ENCODE measurements at regions not wholly inside any gene's neighbourhood (a gene's known extent, or its start where the extent isn't known, plus 50 kb on each side); places are given as distances from the start of the nearest gene placed in this dataset.

DNA sequence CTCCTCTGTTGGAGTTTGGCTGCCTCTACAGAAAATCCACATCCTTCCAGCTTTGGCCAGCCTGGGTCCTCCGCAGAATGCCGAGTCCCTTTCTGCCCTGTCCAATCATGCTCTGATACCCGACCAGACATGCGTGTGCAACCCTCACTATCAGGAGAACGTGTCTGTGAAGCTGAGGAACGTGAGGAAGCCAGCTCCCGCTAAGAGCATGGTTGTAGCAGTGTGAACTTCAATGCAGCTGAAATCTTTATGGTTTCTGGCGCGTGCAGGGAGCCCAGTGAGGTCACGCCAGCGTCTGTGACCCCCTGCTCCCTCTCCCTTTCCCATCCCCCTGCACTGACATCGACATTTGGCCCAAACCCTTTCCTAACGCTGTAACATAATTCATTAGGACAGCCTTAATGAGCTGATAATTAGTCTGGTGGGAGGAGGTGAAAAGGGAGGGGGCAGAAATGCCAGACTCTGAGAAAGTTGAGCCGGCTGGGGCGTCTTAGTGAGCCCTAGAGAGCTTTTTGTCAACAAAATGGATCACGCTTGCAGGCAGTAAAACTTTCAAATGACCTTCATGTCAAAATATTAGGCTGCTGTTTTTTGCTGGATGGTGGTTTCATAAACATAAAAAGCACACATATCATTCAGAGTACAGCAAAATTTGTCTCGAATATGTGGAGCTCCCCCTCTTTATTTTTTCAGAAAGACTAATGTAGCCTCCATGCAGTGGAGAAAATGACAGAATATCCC, 423.3 kb downstream of the QKI start:
- H3K9me3 ChIP-seq: no peaks in the 10 kb centered on the region
- H3K27me3 ChIP-seq: no peaks in the 10 kb centered on the region
- TF ChIP-seq, protein P1, sequence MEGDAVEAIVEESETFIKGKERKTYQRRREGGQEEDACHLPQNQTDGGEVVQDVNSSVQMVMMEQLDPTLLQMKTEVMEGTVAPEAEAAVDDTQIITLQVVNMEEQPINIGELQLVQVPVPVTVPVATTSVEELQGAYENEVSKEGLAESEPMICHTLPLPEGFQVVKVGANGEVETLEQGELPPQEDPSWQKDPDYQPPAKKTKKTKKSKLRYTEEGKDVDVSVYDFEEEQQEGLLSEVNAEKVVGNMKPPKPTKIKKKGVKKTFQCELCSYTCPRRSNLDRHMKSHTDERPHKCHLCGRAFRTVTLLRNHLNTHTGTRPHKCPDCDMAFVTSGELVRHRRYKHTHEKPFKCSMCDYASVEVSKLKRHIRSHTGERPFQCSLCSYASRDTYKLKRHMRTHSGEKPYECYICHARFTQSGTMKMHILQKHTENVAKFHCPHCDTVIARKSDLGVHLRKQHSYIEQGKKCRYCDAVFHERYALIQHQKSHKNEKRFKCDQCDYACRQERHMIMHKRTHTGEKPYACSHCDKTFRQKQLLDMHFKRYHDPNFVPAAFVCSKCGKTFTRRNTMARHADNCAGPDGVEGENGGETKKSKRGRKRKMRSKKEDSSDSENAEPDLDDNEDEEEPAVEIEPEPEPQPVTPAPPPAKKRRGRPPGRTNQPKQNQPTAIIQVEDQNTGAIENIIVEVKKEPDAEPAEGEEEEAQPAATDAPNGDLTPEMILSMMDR (IDR thresholded peaks at IDR 0.05 in 4 of 5, conservative IDR thresholded peaks at IDR 0.05 in 1 of 5): no peak
- no peak for TF ChIP-seq POLR2A (IDR thresholded peaks at IDR 0.05)
- H3K27ac ChIP-seq: peak overlapping the region in 2 of 4 donors; percentile 39 to 40
- intact Hi-C loops (cut with DNase I; ENCODE audit: low total_unique reads): no loop called here
- DNase-seq: no peak
- in situ Hi-C loops (cut with MboI; ENCODE audit: low sequenced_read_pairs in 4 of 4): no loop called here
- peak; percentile 60 to 78 for ATAC-seq
- peaks cover 13% of the 10 kb centered on the region in 2 donors for H3K4me1 ChIP-seq
- H3K36me3 ChIP-seq: no peaks in the 10 kb centered on the region
- peak overlapping the region; percentile 32 to 43 (median 38) for H3K4me3 ChIP-seq

DNA sequence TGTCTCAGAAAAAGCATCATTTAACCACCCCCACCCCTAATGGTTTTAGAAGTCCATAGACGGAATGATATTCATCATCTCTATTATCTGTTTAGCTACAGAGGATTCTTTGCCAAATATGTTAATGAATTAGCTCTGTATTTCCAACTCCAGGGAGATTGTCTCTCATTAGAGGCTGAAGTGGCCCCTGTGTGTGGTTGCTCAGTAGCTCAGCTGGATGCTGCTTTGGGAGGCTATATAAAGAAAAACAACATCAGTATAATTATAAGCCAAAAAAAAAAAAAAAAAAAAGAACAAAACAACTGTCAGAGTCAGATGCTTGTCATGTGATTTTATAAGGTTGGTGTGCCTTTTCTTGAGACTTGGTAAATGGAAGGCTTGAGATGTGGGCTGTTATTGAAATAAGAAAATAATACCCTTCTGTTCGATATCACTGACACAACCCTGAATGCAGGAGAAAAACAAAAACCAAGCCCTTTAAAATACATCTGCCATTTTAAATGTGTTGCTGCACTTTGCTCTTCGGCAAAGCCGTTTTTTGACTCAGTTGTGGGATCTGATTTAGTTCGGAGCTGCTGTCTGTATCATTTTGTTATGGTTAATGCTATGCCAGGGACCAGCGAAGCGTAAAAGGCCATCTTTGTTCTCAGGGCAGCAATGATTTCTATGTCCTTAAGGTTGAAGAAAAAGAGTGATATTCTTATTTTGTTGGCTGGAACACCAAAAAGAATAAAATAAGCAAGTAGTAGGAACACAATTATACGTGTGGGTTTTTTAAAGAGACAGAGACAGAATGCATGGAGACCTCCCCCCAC, 422.6 kb downstream of the QKI start:
- DNase-seq (no peak), ATAC-seq (peak in 1 of 2 donors; percentile 31)
- in situ Hi-C loops (cut with MboI; ENCODE audit: low sequenced_read_pairs in 4 of 4) (no loop called here), intact Hi-C loops (cut with DNase I; ENCODE audit: low total_unique reads) (no loop called here)
- no peak for TF ChIP-seq POLR2A (IDR thresholded peaks at IDR 0.05)
- TF ChIP-seq, protein P1 (IDR thresholded peaks at IDR 0.05 in 4 of 5, conservative IDR thresholded peaks at IDR 0.05 in 1 of 5): no peak
- Histone ChIP-seq H3K27ac (peak overlapping the region in 2 of 4 donors; percentile 39 to 40), H3K9me3 (no peaks in the 10 kb centered on the region), H3K36me3 (no peaks in the 10 kb centered on the region), H3K27me3 (no peaks in the 10 kb centered on the region), H3K4me1 (peaks cover 13% of the 10 kb centered on the region in 2 donors), H3K4me3 (peak overlapping the region; percentile 32 to 43 (median 38))

DNA sequence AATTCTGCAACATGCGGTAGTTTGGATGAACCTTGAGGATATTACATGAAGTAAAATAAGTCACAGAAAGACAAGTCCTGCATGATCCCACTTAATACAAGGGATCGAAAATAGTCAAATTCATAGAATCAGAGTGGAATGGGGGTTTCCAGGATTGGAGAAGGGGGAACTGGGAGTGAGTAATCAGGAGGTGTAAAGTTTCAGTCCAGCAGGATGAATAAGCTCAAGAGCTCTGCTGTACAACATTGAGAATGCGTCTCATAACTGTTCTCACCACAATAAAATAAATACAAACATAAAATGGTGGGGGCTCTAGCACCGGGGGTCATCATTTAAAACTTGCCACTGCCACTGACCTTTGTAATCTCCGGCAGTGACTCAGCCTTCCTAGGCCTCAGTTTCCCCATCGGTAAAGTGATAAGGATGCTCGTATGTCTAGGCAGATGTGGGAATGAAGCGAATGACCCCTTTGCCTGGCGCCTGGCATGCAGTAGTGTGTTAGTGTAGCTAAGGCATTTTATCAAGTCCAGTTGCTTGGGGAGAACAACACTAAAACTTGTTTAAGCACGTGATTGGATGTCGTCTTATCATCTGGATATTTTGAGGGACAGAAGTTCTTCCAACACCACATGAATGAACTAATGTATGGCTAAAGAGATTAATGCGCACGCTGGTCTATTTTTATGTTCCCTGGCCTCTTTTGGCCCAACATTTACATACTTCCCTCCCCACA, 421.1 kb downstream of the QKI start:
- intact Hi-C loops (cut with DNase I; ENCODE audit: low total_unique reads) (no loop called here), in situ Hi-C loops (cut with MboI; ENCODE audit: low sequenced_read_pairs in 4 of 4) (no loop called here)
- TF ChIP-seq POLR2A (IDR thresholded peaks at IDR 0.05): no peak
- TF ChIP-seq, protein P1 (IDR thresholded peaks at IDR 0.05 in 4 of 5, conservative IDR thresholded peaks at IDR 0.05 in 1 of 5): no peak
- peaks cover 13% of the 10 kb centered on the region in 2 donors for H3K4me1 ChIP-seq
- H3K36me3 ChIP-seq: no peaks in the 10 kb centered on the region
- ATAC-seq: no peak
- DNase-seq: no peak
- no peaks in the 10 kb centered on the region for H3K27me3 ChIP-seq
- H3K9me3 ChIP-seq: no peaks in the 10 kb centered on the region
- no peak overlapping the region for H3K4me3 ChIP-seq
- H3K27ac ChIP-seq: no peak overlapping the region

DNA sequence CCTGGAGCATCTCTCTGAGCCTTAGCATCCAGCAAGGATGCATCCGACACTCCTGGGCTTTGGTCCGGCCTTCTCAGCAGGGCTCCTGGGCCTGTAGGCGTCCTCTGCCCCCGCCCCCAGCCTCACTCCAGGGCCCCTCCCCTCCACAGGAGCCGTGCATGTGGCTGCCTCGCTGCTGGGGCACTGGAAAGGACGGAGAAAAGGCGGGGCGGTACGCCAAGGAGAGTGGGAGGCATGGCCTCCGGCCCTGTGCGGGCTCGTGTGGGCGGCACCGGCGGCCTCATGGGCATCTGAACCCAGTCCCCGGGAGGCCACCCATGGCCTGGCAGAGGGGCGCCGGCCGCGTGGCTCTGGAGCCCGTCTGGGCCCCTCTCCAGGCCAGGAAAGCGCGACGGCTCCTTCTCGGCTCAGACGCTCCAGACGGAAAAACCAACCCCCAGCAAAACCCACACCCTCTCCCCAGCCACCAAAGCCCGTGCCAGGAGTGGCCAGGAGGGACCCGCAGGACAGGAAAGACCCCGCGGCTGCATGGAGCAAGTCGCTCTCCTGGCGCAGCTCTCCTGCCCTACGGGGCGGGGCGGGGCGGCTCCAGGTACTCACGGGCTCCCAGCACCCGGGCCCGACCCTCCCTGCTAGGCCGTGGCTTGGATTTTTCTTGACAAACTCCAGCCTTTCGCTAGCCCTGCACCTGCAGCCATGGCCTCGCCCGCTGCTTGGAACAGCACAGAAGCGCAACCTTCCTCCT, 419.9 kb downstream of the QKI start:
- DNase-seq: no peak
- Histone ChIP-seq H3K9me3 (no peaks in the 10 kb centered on the region), H3K4me3 (no peak overlapping the region), H3K4me1 (peaks cover 13% of the 10 kb centered on the region in 2 donors), H3K36me3 (no peaks in the 10 kb centered on the region), H3K27ac (no peak overlapping the region), H3K27me3 (no peaks in the 10 kb centered on the region)
- no peak for ATAC-seq
- TF ChIP-seq, protein P1 (IDR thresholded peaks at IDR 0.05 in 4 of 5, conservative IDR thresholded peaks at IDR 0.05 in 1 of 5): no peak
- intact Hi-C loops (cut with DNase I; ENCODE audit: low total_unique reads): no loop called here
- in situ Hi-C loops (cut with MboI; ENCODE audit: low sequenced_read_pairs in 4 of 4): no loop called here

Data from gastrocnemius medialis (tissue), 4 donors.